K562 (cell line): ENCODE measurements at regions not wholly inside any gene's neighbourhood (a gene's known extent, or its start where the extent isn't known, plus 50 kb on each side); places are given as distances from the start of the nearest gene placed in this dataset.

Experiments
- BMI1 ChIP-seq: fragments of 150-350 bp; IDR thresholded peaks from 2 replicates; pipeline ENCODE4 v1.6.1; 2014; ENCODE audit warnings: low read length
- BRCA1 ChIP-seq, 2 experiments: fragments of 450-650 bp in 1 of 2; sonication (generic) in 1 of 2; formaldehyde crosslinking in 1 of 2; IDR thresholded peaks; 2 replicates each; pipeline versions ENCODE4 v1.5.0 to v1.6.1; 2017 to 2020; ENCODE audit warnings: mild to moderate bottlenecking in 1 of 2, missing genetic modification reagents in 1 of 2
- CC2D1A ChIP-seq: fragments of 450-650 bp; IDR thresholded peaks from 2 replicates; pipeline ENCODE4 v1.6.1; 2017; ENCODE audit warnings: mild to moderate bottlenecking
- CTBP1 ChIP-seq: fragments of 450-650 bp; IDR thresholded peaks from 2 replicates; pipeline ENCODE4 v1.6.1; 2016; ENCODE audit warnings: borderline replicate concordance
- E2F8 ChIP-seq: fragments of 450-650 bp; IDR thresholded peaks from 2 replicates; pipeline ENCODE4 v1.7.1; 2018; ENCODE audit warnings: mild to moderate bottlenecking, low read depth; ENCODE audit not compliant: partially characterized antibody
- HSF4 ChIP-seq: fragments of 250-450 bp; sonication (Bioruptor Pico); IDR thresholded peaks from 2 replicates; pipeline ENCODE4 v2.1.2; 2022; ENCODE audit warnings: mild to moderate bottlenecking, moderate library complexity, borderline replicate concordance
- IRF9 ChIP-seq: fragments of 450-650 bp; IDR thresholded peaks from 2 replicates; pipeline ENCODE4 v1.6.1; 2016; ENCODE audit warnings: missing biosample characterization, missing genetic modification characterization
- MXD1 ChIP-seq: fragments of 250-450 bp; sonication (Bioruptor Pico); IDR thresholded peaks from 2 replicates; pipeline ENCODE4 v1.8.0; 2021; ENCODE audit warnings: borderline replicate concordance, mild to moderate bottlenecking, moderate library complexity; ENCODE audit not compliant: poor library complexity, severe bottlenecking
- NR2C2 ChIP-seq, 2 experiments: fragments of 200-800 bp in 1 of 2; sonication (Bioruptor generic) in 1 of 2; sonication (generic) in 1 of 2; formaldehyde crosslinking in 1 of 2; IDR thresholded peaks; 2 replicates each; pipeline versions ENCODE4 v1.6.1 to v1.8.0; 2016 to 2022; ENCODE audit warnings: mild to moderate bottlenecking in 1 of 2, missing compliant biosample characterization in 1 of 2, missing genetic modification characterization in 1 of 2, missing genetic modification reagents in 1 of 2
- PCBP1 ChIP-seq: fragments of 200-400 bp; formaldehyde crosslinking; IDR thresholded peaks from 2 replicates; pipeline ENCODE4 v1.6.1; 2018; ENCODE audit warnings: mild to moderate bottlenecking, low read depth, low read length; ENCODE audit not compliant: poor library complexity, severe bottlenecking
- PHTF2 ChIP-seq: fragments of 250-450 bp; sonication (Bioruptor Pico); IDR thresholded peaks from 2 replicates; pipeline ENCODE4 v1.5.0; 2021; ENCODE audit warnings: mild to moderate bottlenecking
- RBM22 ChIP-seq: fragments of 200-400 bp; formaldehyde crosslinking; IDR thresholded peaks from 2 replicates; pipeline ENCODE4 v1.6.1; 2018; ENCODE audit warnings: low read length, low read depth; ENCODE audit not compliant: poor library complexity, severe bottlenecking
- ZBTB40 ChIP-seq, 2 experiments: fragments of 450-650 bp in 1 of 2; sonication (generic) in 1 of 2; formaldehyde crosslinking in 1 of 2; IDR thresholded peaks; 2 replicates each; pipeline versions ENCODE4 v1.7.1 to v1.9.0; 2016 to 2022; ENCODE audit warnings: inconsistent platforms in 1 of 2, mild to moderate bottlenecking in 1 of 2, missing genetic modification reagents in 1 of 2
- ZNF76 ChIP-seq: fragments of 250-450 bp; sonication (Bioruptor Pico); IDR thresholded peaks from 2 replicates; pipeline ENCODE4 v1.4.0; 2020; ENCODE audit warnings: mild to moderate bottlenecking, moderate library complexity, borderline replicate concordance

GRCh38 chr10:21130108-21130507 lies 233.0 kb upstream of the NEBL start (continued):
- no peak for TF ChIP-seq PHTF2 (CRISPR knock-in tag)
- peak; percentile 61; the same call in 1 of the 2 replicates for TF ChIP-seq CTBP1
- TF ChIP-seq ZBTB40 (IDR thresholded peaks at IDR 0.05), result no peak
- TF ChIP-seq ZBTB40 (CRISPR knock-in tag; IDR thresholded peaks at IDR 0.05), result no peak
- TF ChIP-seq CC2D1A, result peak; percentile 44; the same call in 1 of the 2 replicates
- no peak for TF ChIP-seq PCBP1
- no peak for TF ChIP-seq BRCA1 (IDR thresholded peaks at IDR 0.05)
- no peak for TF ChIP-seq BRCA1 (CRISPR knock-in tag; IDR thresholded peaks at IDR 0.05)
- TF ChIP-seq BMI1, result no peak
- no peak for TF ChIP-seq IRF9 (tag)
- no peak for TF ChIP-seq ZNF76 (CRISPR knock-in tag)
- TF ChIP-seq NR2C2 (CRISPR knock-in tag; IDR thresholded peaks at IDR 0.05), result no peak
- TF ChIP-seq NR2C2 (tag; IDR thresholded peaks at IDR 0.05), result 0 out of 2 replicates have a peak, but pooled peaks have one; percentile 27
- no peak for TF ChIP-seq RBM22
- TF ChIP-seq E2F8, result peak; percentile 34
- no peak for TF ChIP-seq MXD1 (CRISPR knock-in tag)
- TF ChIP-seq HSF4 (CRISPR knock-in tag), result no peak
